ENCODE measurements at regions not wholly inside any gene's neighbourhood (a gene's known extent, or its start where the extent isn't known, plus 50 kb on each side); places are given as distances from the start of the nearest gene placed in this dataset.

DNA sequence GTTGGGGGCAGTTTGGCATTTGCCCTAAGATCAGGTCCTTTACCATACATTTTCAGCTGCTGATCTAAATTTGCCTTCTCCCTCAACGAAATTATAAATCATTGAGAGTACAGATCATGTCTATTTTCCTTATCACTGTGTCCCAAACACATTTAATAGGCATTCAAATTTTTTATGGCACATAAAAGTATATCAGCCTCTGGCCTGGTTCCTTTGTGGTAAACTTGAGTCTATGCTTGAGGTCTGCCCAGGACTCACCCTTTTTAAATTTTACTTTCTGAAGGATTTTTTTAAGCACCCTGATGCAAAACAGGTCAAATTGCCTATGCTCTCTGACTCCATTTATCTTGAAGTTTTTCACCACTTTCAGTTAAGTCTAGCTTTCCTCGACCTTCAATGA is 163.6 kb upstream of the GRIN3A start:
- Mint-ChIP-seq H3K4me3 (no peak overlapping the region), H3K27ac (no peak overlapping the region), H3K9me3 (no peaks in the 10 kb centered on the region), H3K36me3 (no peaks in the 10 kb centered on the region), H3K27me3 (ENCODE audit: insufficient read depth, low read depth) (no peaks in the 10 kb centered on the region), H3K4me1 (peaks cover 4% of the 10 kb centered on the region)
- no peak for DNase-seq (ENCODE audit: low spot score)
- Histone ChIP-seq H3K27ac (no peak overlapping the region), H3K4me1 (no peaks in the 10 kb centered on the region), H3K9ac (no peak overlapping the region), H3K9me3 (ENCODE audit: low read depth) (no peaks in the 10 kb centered on the region), H3K36me3 (no peaks in the 10 kb centered on the region), H2AFZ (replicated peaks) (no peak overlapping the region), H4K20me1 (ENCODE audit: low read depth) (no peaks in the 10 kb centered on the region), H3K4me2 (no peak overlapping the region), H3K27me3 (no peaks in the 10 kb centered on the region), H3K79me2 (ENCODE audit: low read depth) (no peaks in the 10 kb centered on the region), H3F3A (ENCODE audit: low read depth) (no peaks in the 10 kb centered on the region), H3K4me3 (no peak overlapping the region)
- no peak for TF ChIP-seq EZH2 (IDR thresholded peaks at IDR 0.05)
- no peak for TF ChIP-seq EZH2phosphoT487 (IDR thresholded peaks at IDR 0.05)
- TF ChIP-seq, protein P1, sequence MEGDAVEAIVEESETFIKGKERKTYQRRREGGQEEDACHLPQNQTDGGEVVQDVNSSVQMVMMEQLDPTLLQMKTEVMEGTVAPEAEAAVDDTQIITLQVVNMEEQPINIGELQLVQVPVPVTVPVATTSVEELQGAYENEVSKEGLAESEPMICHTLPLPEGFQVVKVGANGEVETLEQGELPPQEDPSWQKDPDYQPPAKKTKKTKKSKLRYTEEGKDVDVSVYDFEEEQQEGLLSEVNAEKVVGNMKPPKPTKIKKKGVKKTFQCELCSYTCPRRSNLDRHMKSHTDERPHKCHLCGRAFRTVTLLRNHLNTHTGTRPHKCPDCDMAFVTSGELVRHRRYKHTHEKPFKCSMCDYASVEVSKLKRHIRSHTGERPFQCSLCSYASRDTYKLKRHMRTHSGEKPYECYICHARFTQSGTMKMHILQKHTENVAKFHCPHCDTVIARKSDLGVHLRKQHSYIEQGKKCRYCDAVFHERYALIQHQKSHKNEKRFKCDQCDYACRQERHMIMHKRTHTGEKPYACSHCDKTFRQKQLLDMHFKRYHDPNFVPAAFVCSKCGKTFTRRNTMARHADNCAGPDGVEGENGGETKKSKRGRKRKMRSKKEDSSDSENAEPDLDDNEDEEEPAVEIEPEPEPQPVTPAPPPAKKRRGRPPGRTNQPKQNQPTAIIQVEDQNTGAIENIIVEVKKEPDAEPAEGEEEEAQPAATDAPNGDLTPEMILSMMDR (IDR thresholded peaks at IDR 0.05), result no peak

DNA sequence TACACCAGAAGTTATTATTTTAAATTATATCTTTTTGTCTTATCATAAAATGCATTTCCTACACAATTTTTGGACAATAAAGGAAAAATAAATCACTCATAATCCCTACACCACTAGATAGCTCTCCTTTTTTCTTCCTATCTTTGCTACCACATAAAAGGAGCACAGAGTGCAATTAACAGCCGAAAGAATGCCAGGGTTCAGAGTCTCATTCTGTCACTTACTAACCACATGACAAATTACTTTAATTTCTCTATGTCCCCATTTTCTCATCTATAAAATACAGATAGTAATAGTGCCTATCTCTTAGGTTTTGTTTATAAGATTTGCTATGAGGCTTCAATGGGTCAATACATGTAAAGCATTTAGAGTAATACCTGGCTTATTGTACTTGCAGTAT is 158.7 kb upstream of the GRIN3A start:
- no peaks in the 10 kb centered on the region for H3K27me3 ChIP-seq
- TF ChIP-seq, protein P1 (IDR thresholded peaks at IDR 0.05), result no peak
- TF ChIP-seq EZH2 (IDR thresholded peaks at IDR 0.05) (no peak), EZH2phosphoT487 (IDR thresholded peaks at IDR 0.05) (no peak)
- no peaks in the 10 kb centered on the region for H3K27me3 Mint-ChIP-seq (ENCODE audit: insufficient read depth, low read depth)
- H2AFZ ChIP-seq (replicated peaks), result no peak overlapping the region
- H3K4me2 ChIP-seq, result no peak overlapping the region
- H4K20me1 ChIP-seq (ENCODE audit: low read depth), result no peaks in the 10 kb centered on the region
- no peaks in the 10 kb centered on the region for H3K36me3 Mint-ChIP-seq
- no peaks in the 10 kb centered on the region for H3K9me3 Mint-ChIP-seq
- H3K27ac ChIP-seq, result no peak overlapping the region
- H3K4me3 ChIP-seq, result no peak overlapping the region
- no peak for DNase-seq (ENCODE audit: low spot score)
- no peaks in the 10 kb centered on the region for H3K9me3 ChIP-seq (ENCODE audit: low read depth)
- no peak overlapping the region for H3K4me3 Mint-ChIP-seq
- H3K79me2 ChIP-seq (ENCODE audit: low read depth), result no peaks in the 10 kb centered on the region
- no peak overlapping the region for H3K27ac Mint-ChIP-seq
- no peaks in the 10 kb centered on the region for H3K36me3 ChIP-seq
- H3K4me1 ChIP-seq, result no peaks in the 10 kb centered on the region
- no peak overlapping the region for H3K9ac ChIP-seq
- no peaks in the 10 kb centered on the region for H3F3A ChIP-seq (ENCODE audit: low read depth)
- H3K4me1 Mint-ChIP-seq, result no peaks in the 10 kb centered on the region

DNA sequence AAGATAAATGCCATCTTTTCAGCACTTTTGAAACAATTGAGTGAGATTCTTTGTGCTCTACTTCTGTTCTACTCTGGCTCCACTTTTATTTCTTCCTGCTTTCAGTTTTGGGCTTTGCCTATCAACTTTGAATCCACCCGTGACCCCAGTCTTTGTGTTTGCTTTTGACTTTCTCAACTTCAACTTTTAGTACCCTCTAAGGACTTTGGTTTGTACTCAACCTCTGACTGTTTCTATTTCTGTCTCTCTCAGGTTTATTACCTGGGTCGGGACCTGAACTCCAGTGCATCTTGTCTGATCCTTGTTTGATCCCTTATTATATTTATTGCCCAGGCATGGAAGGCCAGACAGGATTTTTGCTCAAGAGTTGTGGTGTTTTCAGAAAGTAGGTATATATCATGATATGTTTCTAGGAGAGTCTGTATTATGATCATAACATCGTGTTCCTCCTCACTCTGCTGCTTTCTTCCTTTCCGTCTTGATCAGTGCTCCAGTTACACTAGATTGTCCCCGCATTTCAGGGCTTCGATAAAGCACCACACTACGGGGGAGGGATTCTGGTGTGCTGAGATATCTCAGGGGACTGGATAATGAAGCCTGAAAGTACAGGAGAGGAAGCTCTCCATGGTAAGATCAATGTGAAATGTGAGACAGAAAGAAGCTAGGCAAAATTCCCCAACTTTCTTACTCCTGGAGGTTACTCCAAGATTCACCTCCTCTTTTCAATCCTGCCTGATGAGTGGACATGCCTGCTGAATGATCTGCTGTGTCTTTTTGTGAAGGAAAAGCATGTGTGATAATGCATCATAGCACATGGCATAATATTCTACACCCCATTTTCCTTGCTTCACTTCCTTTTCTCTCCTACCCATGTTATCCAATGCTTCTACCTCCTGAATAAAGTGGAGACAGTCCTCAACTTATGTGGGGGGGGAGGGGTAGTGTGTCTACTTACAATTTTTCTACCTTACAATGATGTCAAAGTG is 155.5 kb upstream of the GRIN3A start:
- Histone ChIP-seq H3K4me2 (no peak overlapping the region), H3K9me3 (ENCODE audit: low read depth) (no peaks in the 10 kb centered on the region), H3K79me2 (ENCODE audit: low read depth) (no peaks in the 10 kb centered on the region), H4K20me1 (ENCODE audit: low read depth) (no peaks in the 10 kb centered on the region), H3K4me1 (no peaks in the 10 kb centered on the region), H3F3A (ENCODE audit: low read depth) (no peaks in the 10 kb centered on the region), H3K27me3 (no peaks in the 10 kb centered on the region), H3K9ac (no peak overlapping the region), H2AFZ (replicated peaks) (no peak overlapping the region), H3K36me3 (no peaks in the 10 kb centered on the region), H3K27ac (no peak overlapping the region), H3K4me3 (no peak overlapping the region)
- DNase-seq (ENCODE audit: low spot score), result no peak
- H3K36me3 Mint-ChIP-seq, result no peaks in the 10 kb centered on the region
- TF ChIP-seq, protein P1 (IDR thresholded peaks at IDR 0.05), result no peak
- TF ChIP-seq EZH2 (IDR thresholded peaks at IDR 0.05) (no peak), EZH2phosphoT487 (IDR thresholded peaks at IDR 0.05) (no peak)
- no peaks in the 10 kb centered on the region for H3K4me1 Mint-ChIP-seq
- no peak overlapping the region for H3K27ac Mint-ChIP-seq
- no peak overlapping the region for H3K4me3 Mint-ChIP-seq
- H3K27me3 Mint-ChIP-seq (ENCODE audit: insufficient read depth, low read depth), result no peaks in the 10 kb centered on the region
- H3K9me3 Mint-ChIP-seq, result no peaks in the 10 kb centered on the region

All from neural progenitor cell (in vitro differentiated cells).